K562 (cell line): ENCODE measurements at regions not wholly inside any gene's neighbourhood (a gene's known extent, or its start where the extent isn't known, plus 50 kb on each side); places are given as distances from the start of the nearest gene placed in this dataset.
A peak's percentile ranks its signal among the peaks of the same experiment; 100 is the strongest.

Experiments used
- ATAC-seq: fragments of 200-7000 bp; cut with Tn5 transposase; 3 replicates; pipeline ENCODE4 v1.9.1; 2020; ENCODE audit warnings: moderate library complexity
- BruUV-seq: library from RNA; stranded (reverse); fragments of 400-500 nt; replicated peaks from 2 replicates; lab custom pipeline; 2021; lab: Mats Ljungman, UMichigan
- CTCF ChIA-PET: fragments of 300-600 bp; formaldehyde crosslinking; extraction: SDS; loops from one replicate; lab custom pipeline; 2021; ENCODE audit warnings: low intra/inter-chr PET ratio; lab: Yijun Ruan, JAX
- POLR2A ChIA-PET: fragments of 300-600, 350-650 bp; sonication (Branson Sonifier 250); formaldehyde crosslinking; extraction: SDS; loops from one replicate; lab custom pipeline; 2021; ENCODE audit warnings: antibody characterized with exemption, inconsistent platforms; lab: Yijun Ruan, JAX
- DNase-seq, 4 experiments: peaks; one replicate each; pipeline versions ENCODE4 v3.0.0 to v3.0.0-alpha.2; 2011 to 2018; ENCODE audit warnings: low spot score in 3 of 4, mixed read lengths in 3 of 4; ENCODE audit errors: extremely low read depth in 1 of 4
- FAIRE-seq: peaks from 2 replicates; lab custom pipeline; 2011; peaks lifted over from hg19 to GRCh38; lab: Jason Lieb, UNC
- H2AFZ ChIP-seq: 2 replicates; pipeline ENCODE4 v1.6.0; 2011; ENCODE audit warnings: low read depth, low read length, control low read depth, inconsistent platforms
- H3K27ac ChIP-seq: fragments of 200-600 bp; 3 replicates; pipeline ENCODE4 v1.8.0; 2011; ENCODE audit warnings: low read depth, mild to moderate bottlenecking, control low read depth, inconsistent platforms, low read length, moderate library complexity, mixed read lengths; ENCODE audit errors: extremely low read depth
- H3K27me3 ChIP-seq, 2 experiments: fragments of 300-600 bp in 1 of 2; 2 replicates in 1 of 2; 3 replicates in 1 of 2; pipeline versions ENCODE4 v1.6.0 to v1.8.0; 2011; ENCODE audit warnings: inconsistent platforms in 2 of 2, low read length in 2 of 2, mild to moderate bottlenecking in 1 of 2, mixed read lengths in 1 of 2, moderate library complexity in 1 of 2; ENCODE audit not compliant: control insufficient read depth in 2 of 2, insufficient read depth in 2 of 2
- H3K36me3 ChIP-seq: fragments of 300-600 bp; 3 replicates; pipeline ENCODE4 v1.8.0; 2011; ENCODE audit warnings: mild to moderate bottlenecking, low read length, inconsistent platforms; ENCODE audit not compliant: control insufficient read depth, insufficient read depth
- H3K4me1 ChIP-seq, 2 experiments: fragments of 200-600 bp in 1 of 2; replicated peaks in 1 of 2; 2 replicates in 1 of 2; 3 replicates in 1 of 2; pipeline versions ENCODE4 v1.5.1 to v1.8.0; 2011; ENCODE audit warnings: inconsistent platforms in 2 of 2, low read length in 2 of 2, mild to moderate bottlenecking in 1 of 2, mixed read lengths in 1 of 2, moderate library complexity in 1 of 2; ENCODE audit not compliant: control insufficient read depth in 2 of 2, insufficient read depth in 2 of 2
- H3K4me2 ChIP-seq: 2 replicates; pipeline ENCODE4 v1.6.1; 2011; ENCODE audit warnings: low read length, control low read depth, inconsistent platforms, mixed read lengths; ENCODE audit not compliant: insufficient read depth
- H3K4me3 ChIP-seq: fragments of 200-600 bp; sonication (generic), shearing (Covaris generic); 2 replicates; pipeline ENCODE4 v1.5.1; 2016; ENCODE audit warnings: control low read depth, inconsistent platforms
- H3K79me2 ChIP-seq: fragments of 200-600 bp; 3 replicates; pipeline ENCODE4 v1.8.0; 2011; ENCODE audit warnings: low read length, inconsistent platforms; ENCODE audit not compliant: control insufficient read depth, insufficient read depth
- H3K9ac ChIP-seq, 2 experiments: 2 replicates each; pipeline versions ENCODE4 v1.6.0 to v1.6.1; 2011; ENCODE audit warnings: low read depth in 2 of 2, low read length in 2 of 2, control low read depth in 1 of 2, inconsistent platforms in 1 of 2, mild to moderate bottlenecking in 1 of 2, mixed read lengths in 1 of 2; ENCODE audit not compliant: insufficient read depth in 1 of 2
- H3K9me1 ChIP-seq: one replicate; pipeline ENCODE4 v1.6.0; 2011; ENCODE audit warnings: inconsistent platforms, mild to moderate bottlenecking, low read length, moderate library complexity; ENCODE audit not compliant: control insufficient read depth, insufficient read depth
- H3K9me3 ChIP-seq: replicated peaks from 2 replicates; pipeline ENCODE4 v1.5.1; 2011; ENCODE audit warnings: low read depth, low read length, inconsistent platforms; ENCODE audit not compliant: control insufficient read depth, insufficient read depth
- H4K20me1 ChIP-seq: replicated peaks from 2 replicates; pipeline ENCODE4 v1.6.1; 2011; ENCODE audit warnings: low read length, inconsistent platforms, mixed read lengths; ENCODE audit not compliant: control insufficient read depth, insufficient read depth
- PHF8 ChIP-seq: fragments of 200-600 bp; sonication (generic); IDR thresholded peaks from 2 replicates; pipeline ENCODE4 v1.6.1; 2012; ENCODE audit warnings: mixed run types, mild to moderate bottlenecking, inconsistent platforms, low read length, moderate library complexity, borderline replicate concordance
- TAL1 ChIP-seq: fragments of 450-650 bp; IDR thresholded peaks from 2 replicates; pipeline ENCODE4 v1.6.1; 2016; ENCODE audit warnings: mild to moderate bottlenecking
- ZBTB40 ChIP-seq, 2 experiments: fragments of 450-650 bp in 1 of 2; sonication (generic) in 1 of 2; formaldehyde crosslinking in 1 of 2; IDR thresholded peaks; 2 replicates each; pipeline versions ENCODE4 v1.7.1 to v1.9.0; 2016 to 2022; ENCODE audit warnings: inconsistent platforms in 1 of 2, mild to moderate bottlenecking in 1 of 2, missing genetic modification reagents in 1 of 2
- WGBS: fragments of 100-300 bp; shearing (Covaris generic); methylation state at CpG from one replicate; pipeline ENCODE4 v1.1.6; 2016; ENCODE audit warnings: low coverage, mixed read lengths; ENCODE audit not compliant: insufficient coverage; ENCODE audit errors: missing lambda C conversion rate; 5-methylcytosine and 5-hydroxymethylcytosine counted together
- in situ Hi-C: fragments of 300-500 bp; cut with MboI; formaldehyde crosslinking; loops from 4 replicates; pipeline ENCODE4 v1.15.0; 2018; ENCODE audit warnings: inconsistent platforms, mixed read lengths
- intact Hi-C: fragments of 100-400 bp; cut with micrococcal nuclease; formaldehyde crosslinking; loops from 2 replicates; pipeline ENCODE4 v1.14.2; 2022

GRCh38 chr13:111061358-111062045 lies 53.6 kb upstream of the ARHGEF7 start:
- 36% methylated on average over 4 of the region's 7 CpGs for WGBS
- H3K4me3 ChIP-seq, result no peak overlapping the region
- FAIRE-seq, result no peak
- H3K27me3 ChIP-seq, result no peaks in the 10 kb centered on the region
- no peak overlapping the region for H3K9ac ChIP-seq
- no TSS peak for BruUV-seq
- no peaks in the 10 kb centered on the region for H4K20me1 ChIP-seq
- no peaks in the 10 kb centered on the region for H3K9me3 ChIP-seq
- intact Hi-C loops (no loop called here), in situ Hi-C loops (loop anchor here (25.0 kb wide), 1 partner anchor 249 kb away; no protein-coding TSS in a partner anchor)
- no peaks in the 10 kb centered on the region; a peak in 1 of 5 replicates for H3K4me1 ChIP-seq
- H3K36me3 ChIP-seq, result no peaks in the 10 kb centered on the region
- no peaks in the 10 kb centered on the region for H3K9me1 ChIP-seq
- no peak overlapping the region for H3K27ac ChIP-seq
- no peak overlapping the region for H3K4me2 ChIP-seq
- TF ChIP-seq TAL1, result no peak
- ChIA-PET CTCF (no interaction called here), POLR2A (no interaction called here)
- ATAC-seq, result no peak
- no peak for DNase-seq
- H3K79me2 ChIP-seq, result no peaks in the 10 kb centered on the region
- H2AFZ ChIP-seq, result no peak overlapping the region

GRCh38 chr13:111060237-111060919 lies 54.7 kb upstream of the ARHGEF7 start:
- H3K9ac ChIP-seq, result no peak overlapping the region
- H3K4me1 ChIP-seq, result no peaks in the 10 kb centered on the region; a peak in 1 of 5 replicates
- H3K27me3 ChIP-seq, result no peaks in the 10 kb centered on the region
- H3K36me3 ChIP-seq, result no peaks in the 10 kb centered on the region
- CTCF ChIA-PET, result no interaction called here
- H3K4me3 ChIP-seq, result no peak overlapping the region
- H3K79me2 ChIP-seq, result no peaks in the 10 kb centered on the region
- BruUV-seq, result no TSS peak
- H3K27ac ChIP-seq, result no peak overlapping the region
- FAIRE-seq, result no peak
- ATAC-seq, result no peak
- in situ Hi-C loops, result loop anchor here (25.0 kb wide), 1 partner anchor 248 kb away; no protein-coding TSS in a partner anchor
- TF ChIP-seq ZBTB40 (IDR thresholded peaks at IDR 0.05) (peak; percentile 88), ZBTB40 (CRISPR knock-in tag; IDR thresholded peaks at IDR 0.05) (peak; percentile 80), PHF8 (no peak)
- no peaks in the 10 kb centered on the region for H4K20me1 ChIP-seq
- H2AFZ ChIP-seq, result no peak overlapping the region
- DNase-seq, result no peak
- POLR2A ChIA-PET, result no interaction called here
- no peak overlapping the region for H3K4me2 ChIP-seq
- intact Hi-C loops, result no loop called here
- no peaks in the 10 kb centered on the region for H3K9me3 ChIP-seq
- H3K9me1 ChIP-seq, result no peaks in the 10 kb centered on the region
- WGBS, result 15% methylated on average over 4 of the region's 4 CpGs
